Endothelial cell of umbilical vein (primary cell): ENCODE measurements at regions not wholly inside any gene's neighbourhood (a gene's known extent, or its start where the extent isn't known, plus 50 kb on each side); places are given as distances from the start of the nearest gene placed in this dataset.

ENCODE experiments used
- BruUV-seq: library from RNA; stranded (reverse); fragments of 400-500 nt; replicated peaks from 2 replicates; lab custom pipeline; 2021; lab: Mats Ljungman, UMichigan
- CTCF ChIA-PET: fragments of 300-600, 350-600 bp; sonication (Branson Sonifier 250); formaldehyde crosslinking; loops from one replicate; lab custom pipeline; 2021; ENCODE audit warnings: antibody characterized with exemption, inconsistent platforms; lab: Charles Lee
- POLR2A ChIA-PET: fragments of 300-600, 350-600 bp; sonication (Branson Sonifier 250); formaldehyde crosslinking; loops from one replicate; lab custom pipeline; 2021; ENCODE audit warnings: antibody characterized with exemption, inconsistent platforms; lab: Charles Lee
- DNase-seq: peaks from one replicate; pipeline ENCODE4 v3.0.0-alpha.2; 2011; ENCODE audit warnings: low read depth, low spot score
- FAIRE-seq: peaks from 2 replicates; lab custom pipeline; 2011; peaks lifted over from hg19 to GRCh38; lab: Jason Lieb, UNC
- H2AFZ ChIP-seq: 2 replicates; pipeline ENCODE4 v1.6.0; 2012; ENCODE audit warnings: low read depth, low read length, control low read depth, inconsistent platforms
- H3K27ac ChIP-seq: 2 replicates; pipeline ENCODE4 v1.5.1; 2011; ENCODE audit warnings: low read depth, mild to moderate bottlenecking, control low read depth, low read length, moderate library complexity; ENCODE audit not compliant: insufficient read depth
- H3K27me3 ChIP-seq, 2 experiments: 2 replicates each; pipeline versions ENCODE4 v1.6.0 to v1.6.1; 2011; ENCODE audit warnings: low read length in 2 of 2, mixed read lengths in 1 of 2; ENCODE audit not compliant: control insufficient read depth in 2 of 2, insufficient read depth in 2 of 2
- H3K36me3 ChIP-seq, 2 experiments: 2 replicates in 1 of 2; 3 replicates in 1 of 2; pipeline ENCODE4 v1.5.1; 2011; ENCODE audit warnings: low read length in 2 of 2, mild to moderate bottlenecking in 1 of 2, moderate library complexity in 1 of 2; ENCODE audit not compliant: control insufficient read depth in 2 of 2, insufficient read depth in 2 of 2; ENCODE audit errors: extremely low read depth in 1 of 2
- H3K4me1 ChIP-seq: 3 replicates; pipeline ENCODE4 v1.5.1; 2011; ENCODE audit warnings: mild to moderate bottlenecking, low read length; ENCODE audit not compliant: control insufficient read depth, insufficient read depth; ENCODE audit errors: extremely low read depth
- H3K4me2 ChIP-seq: 2 replicates; pipeline ENCODE4 v1.6.1; 2011; ENCODE audit warnings: low read length, control low read depth, mixed read lengths; ENCODE audit not compliant: insufficient read depth
- H3K4me3 ChIP-seq, 3 experiments: fragments of 200-600 bp in 1 of 3; sonication (generic), shearing (Covaris generic) in 1 of 3; replicated peaks in 1 of 3; 2 replicates each; pipeline ENCODE4 v1.5.1; 2011 to 2016; ENCODE audit warnings: control low read depth in 3 of 3, low read length in 3 of 3, mild to moderate bottlenecking in 2 of 3, inconsistent platforms in 1 of 3, low read depth in 1 of 3, moderate library complexity in 1 of 3; ENCODE audit not compliant: insufficient read depth in 1 of 3
- H3K79me2 ChIP-seq: 2 replicates; pipeline ENCODE4 v1.6.0; 2012; ENCODE audit warnings: low read length, inconsistent platforms; ENCODE audit not compliant: control insufficient read depth, insufficient read depth
- H3K9ac ChIP-seq: replicated peaks from 2 replicates; pipeline ENCODE3; 2011; ENCODE audit warnings: low read length, control low read depth; ENCODE audit not compliant: insufficient read depth; ENCODE audit errors: extremely low read depth
- H3K9me1 ChIP-seq: replicated peaks from 3 replicates; pipeline ENCODE4 v1.6.0; 2011; ENCODE audit warnings: mild to moderate bottlenecking, low read length; ENCODE audit not compliant: control insufficient read depth, insufficient read depth; ENCODE audit errors: extremely low read depth
- H3K9me3 ChIP-seq: replicated peaks from 2 replicates; pipeline ENCODE4 v1.5.1; 2012; ENCODE audit warnings: low read length, inconsistent platforms; ENCODE audit not compliant: control insufficient read depth, insufficient read depth
- H4K20me1 ChIP-seq: replicated peaks from 2 replicates; pipeline ENCODE3; 2011; ENCODE audit warnings: mild to moderate bottlenecking, low read length; ENCODE audit not compliant: control insufficient read depth, insufficient read depth; ENCODE audit errors: extremely low read depth
- EZH2 ChIP-seq: IDR thresholded peaks from 2 replicates; pipeline ENCODE4 v1.6.1; 2012; ENCODE audit warnings: borderline replicate concordance, low read depth, mild to moderate bottlenecking, moderate library complexity, low read length, inconsistent platforms; ENCODE audit not compliant: severe bottlenecking
- FOS ChIP-seq: IDR thresholded peaks from 2 replicates; pipeline ENCODE4 v1.6.1; 2011; ENCODE audit warnings: mild to moderate bottlenecking, low read length, moderate library complexity, borderline replicate concordance; ENCODE audit not compliant: insufficient read depth
- GATA2 ChIP-seq: IDR thresholded peaks from 2 replicates; pipeline ENCODE4 v1.7.0; 2011; ENCODE audit warnings: low read depth, mild to moderate bottlenecking, moderate library complexity, mixed read lengths, low read length; ENCODE audit not compliant: insufficient read length, insufficient read depth
- JUN ChIP-seq: IDR thresholded peaks from 2 replicates; pipeline ENCODE4 v1.6.1; 2011; ENCODE audit warnings: borderline replicate concordance, low read depth; ENCODE audit not compliant: insufficient read length, insufficient read depth
- MYC ChIP-seq: IDR thresholded peaks from one replicate; pipeline ENCODE4 v1.6.1; 2011; ENCODE audit warnings: mild to moderate bottlenecking, low read depth, low read length
- POLR2A ChIP-seq: IDR thresholded peaks from 2 replicates; pipeline ENCODE4 v1.6.1; 2012; ENCODE audit warnings: low read depth, mild to moderate bottlenecking, control low read depth, low read length
- POLR2AphosphoS5 ChIP-seq: IDR thresholded peaks from 2 replicates; pipeline ENCODE4 v1.6.1; 2012; ENCODE audit warnings: low read depth, mild to moderate bottlenecking, control low read depth, low read length, moderate library complexity; ENCODE audit not compliant: insufficient read depth
- dilution Hi-C: fragments of 300-500 bp; cut with MboI; formaldehyde crosslinking; loops from one replicate; pipeline ENCODE4 v1.15.0; 2019; ENCODE audit warnings: low sequenced_read_pairs; ENCODE audit not compliant: extremely low pct_ligation_motif_present
- intact Hi-C: fragments of 100-400 bp; cut with micrococcal nuclease; formaldehyde crosslinking; loops from one replicate; pipeline ENCODE4 v1.10.0; 2022
- TF ChIP-seq, protein P1 (sequence below), 2 donors: IDR thresholded peaks; 1 replicate in 1 of 2; 2 replicates in 1 of 2; pipeline ENCODE4 v1.5.1; 2011; ENCODE audit warnings: low read length in 2 of 2, mild to moderate bottlenecking in 2 of 2, moderate library complexity in 2 of 2, control low read depth in 1 of 2, inconsistent platforms in 1 of 2, low read depth in 1 of 2; ENCODE audit not compliant: insufficient read depth in 1 of 2; ENCODE audit errors: extremely low read depth in 1 of 2
- TF ChIP-seq, protein P2 (sequence below): IDR thresholded peaks from 2 replicates; pipeline ENCODE4 v1.6.1; 2011; ENCODE audit not compliant: insufficient read depth, insufficient read length

DNA sequence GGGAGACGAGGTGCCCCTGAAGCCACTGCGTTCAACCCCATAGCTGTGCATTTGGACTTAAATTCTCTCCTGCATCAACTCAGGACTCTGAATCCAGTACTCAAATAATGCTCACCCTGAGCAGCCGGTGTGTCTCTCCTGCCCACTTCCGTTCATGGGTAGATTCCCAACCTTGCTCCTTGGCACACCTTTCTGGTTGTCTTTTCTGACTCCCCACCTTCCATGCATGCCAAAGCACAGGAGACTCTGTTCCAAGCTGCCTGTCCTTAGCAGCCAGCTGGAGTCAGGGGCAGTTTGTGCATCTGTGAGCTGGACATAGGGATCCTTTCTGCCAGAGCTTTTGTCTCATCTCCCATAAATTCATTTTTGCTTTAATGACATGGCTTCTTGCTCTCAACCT is 1242.5 kb downstream of the TBC1D22A start:
- intact Hi-C loops: no loop called here
- Histone ChIP-seq H3K4me2 (no peak overlapping the region), H4K20me1 (no peaks in the 10 kb centered on the region), H3K4me1 (no peaks in the 10 kb centered on the region), H3K4me3 (no peak overlapping the region), H3K9me3 (peaks cover 8% of the 10 kb centered on the region), H3K9me1 (no peaks in the 10 kb centered on the region), H3K27ac (no peak overlapping the region), H3K36me3 (no peaks in the 10 kb centered on the region), H3K79me2 (no peaks in the 10 kb centered on the region), H3K9ac (no peak overlapping the region), H3K27me3 (no peaks in the 10 kb centered on the region), H2AFZ (no peak overlapping the region)
- dilution Hi-C loops: no loop called here
- no peak for TF ChIP-seq FOS
- no peak for TF ChIP-seq POLR2AphosphoS5
- no peak for TF ChIP-seq MYC
- TF ChIP-seq, protein P1, sequence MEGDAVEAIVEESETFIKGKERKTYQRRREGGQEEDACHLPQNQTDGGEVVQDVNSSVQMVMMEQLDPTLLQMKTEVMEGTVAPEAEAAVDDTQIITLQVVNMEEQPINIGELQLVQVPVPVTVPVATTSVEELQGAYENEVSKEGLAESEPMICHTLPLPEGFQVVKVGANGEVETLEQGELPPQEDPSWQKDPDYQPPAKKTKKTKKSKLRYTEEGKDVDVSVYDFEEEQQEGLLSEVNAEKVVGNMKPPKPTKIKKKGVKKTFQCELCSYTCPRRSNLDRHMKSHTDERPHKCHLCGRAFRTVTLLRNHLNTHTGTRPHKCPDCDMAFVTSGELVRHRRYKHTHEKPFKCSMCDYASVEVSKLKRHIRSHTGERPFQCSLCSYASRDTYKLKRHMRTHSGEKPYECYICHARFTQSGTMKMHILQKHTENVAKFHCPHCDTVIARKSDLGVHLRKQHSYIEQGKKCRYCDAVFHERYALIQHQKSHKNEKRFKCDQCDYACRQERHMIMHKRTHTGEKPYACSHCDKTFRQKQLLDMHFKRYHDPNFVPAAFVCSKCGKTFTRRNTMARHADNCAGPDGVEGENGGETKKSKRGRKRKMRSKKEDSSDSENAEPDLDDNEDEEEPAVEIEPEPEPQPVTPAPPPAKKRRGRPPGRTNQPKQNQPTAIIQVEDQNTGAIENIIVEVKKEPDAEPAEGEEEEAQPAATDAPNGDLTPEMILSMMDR (IDR thresholded peaks at IDR 0.05; ENCODE audit: extremely low read depth in 1 of 2, insufficient read depth in 1 of 2, low read depth in 1 of 2, low read length in 2 of 2): no peak
- no peak for TF ChIP-seq JUN
- TF ChIP-seq EZH2: no peak
- TF ChIP-seq, protein P2, sequence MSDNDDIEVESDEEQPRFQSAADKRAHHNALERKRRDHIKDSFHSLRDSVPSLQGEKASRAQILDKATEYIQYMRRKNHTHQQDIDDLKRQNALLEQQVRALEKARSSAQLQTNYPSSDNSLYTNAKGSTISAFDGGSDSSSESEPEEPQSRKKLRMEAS: no peak
- TF ChIP-seq POLR2A: no peak
- no peak for TF ChIP-seq GATA2
- POLR2A ChIA-PET: no interaction called here
- DNase-seq: no peak
- BruUV-seq: no TSS peak
- CTCF ChIA-PET: no interaction called here
- no peak for FAIRE-seq
